ENCODE measurements at regions not wholly inside any gene's neighbourhood (a gene's known extent, or its start where the extent isn't known, plus 50 kb on each side); places are given as distances from the start of the nearest gene placed in this dataset.
"Not testable (repeated sequence)": the region's sequence is repeated elsewhere in the genome, so short reads cannot be mapped to it uniquely, and the experiment has no call there.

- no peak for DNase-seq
These were observed 328.4 kb upstream of the INTU start for GRCh38 chr4:127304356-127304755.

- no peak for DNase-seq
These were observed 324.8 kb upstream of the INTU start for GRCh38 chr4:127307996-127308395.

- DNase-seq, result no peak
These were observed 323.2 kb upstream of the INTU start for GRCh38 chr4:127309369-127310102.

GRCh38 chr4:127311371-127311770 lies 321.4 kb upstream of the INTU start:
- DNase-seq, result no peak

- DNase-seq, result no peak
These were observed 320.8 kb upstream of the INTU start for GRCh38 chr4:127311924-127312323.

GRCh38 chr4:127313767-127314166 lies 319.0 kb upstream of the INTU start:
- DNase-seq, result no peak

- no peak for DNase-seq
These were observed 305.3 kb upstream of the INTU start for GRCh38 chr4:127327491-127327890.

- no peak for DNase-seq
These were observed 297.6 kb upstream of the INTU start for GRCh38 chr4:127335073-127335620.

GRCh38 chr4:127335732-127336131 lies 297.0 kb upstream of the INTU start:
- no peak for DNase-seq

- not testable (repeated sequence) for DNase-seq
These were observed 289.6 kb upstream of the INTU start for GRCh38 chr4:127343123-127343522.

- no peak for DNase-seq
These were observed 288.7 kb upstream of the INTU start for GRCh38 chr4:127344071-127344470.

GRCh38 chr4:127347936-127348335 lies 284.8 kb upstream of the INTU start:
- DNase-seq, result no peak

GRCh38 chr4:127352220-127353113 lies 280.3 kb upstream of the INTU start:
- no peak for DNase-seq

GRCh38 chr4:127355743-127356142 lies 277.0 kb upstream of the INTU start:
- DNase-seq, result no peak

- no peak for DNase-seq
These were observed 275.0 kb upstream of the INTU start for GRCh38 chr4:127357765-127358164.

- DNase-seq, result no peak
These were observed 270.1 kb upstream of the INTU start for GRCh38 chr4:127362686-127363085.

GRCh38 chr4:127364397-127364796 lies 268.4 kb upstream of the INTU start:
- no peak for DNase-seq

- no peak for DNase-seq
These were observed 267.8 kb upstream of the INTU start for GRCh38 chr4:127364911-127365310.

- DNase-seq, result no peak
These were observed 262.2 kb upstream of the INTU start for GRCh38 chr4:127370604-127371003.

- DNase-seq, result no peak
These were observed 253.3 kb upstream of the INTU start for GRCh38 chr4:127379499-127379898.

GRCh38 chr4:127379948-127380347 lies 252.8 kb upstream of the INTU start:
- DNase-seq, result not testable (repeated sequence)

GRCh38 chr4:127383666-127384065 lies 249.1 kb upstream of the INTU start:
- DNase-seq, result no peak

- no peak for DNase-seq
These were observed 238.2 kb upstream of the INTU start for GRCh38 chr4:127394516-127394915.

- no peak for DNase-seq
These were observed 232.5 kb upstream of the INTU start for GRCh38 chr4:127400276-127400675.

Data from activated CD4-positive, alpha-beta T cell treated with anti-CD3 and anti-CD28 coated beads, Interleukin-10, Interleukin-2, amounts not matched to agents 100 ng/mL and 50 ng/mL, durations not matched to agents 16 hours and 8 hours (primary cell).